GM21786 (cell line): ENCODE measurements at regions not wholly inside any gene's neighbourhood (a gene's known extent, or its start where the extent isn't known, plus 50 kb on each side); places are given as distances from the start of the nearest gene placed in this dataset.
"Not testable (repeated sequence)": the region's sequence is repeated elsewhere in the genome, so short reads cannot be mapped to it uniquely, and the experiment has no call there.

ENCODE experiments used
- ATAC-seq: cut with Tn5 transposase; IDR thresholded peaks from one replicate; pipeline ENCODE4 v1.9.1; 2021; ENCODE audit not compliant: unreplicated experiment

- ATAC-seq = no peak
Observed at GRCh38 chr7:84738583-84739150, 448.2 kb downstream of the SEMA3D start.

- ATAC-seq = no peak
Observed at GRCh38 chr7:84735677-84736076, 451.2 kb downstream of the SEMA3D start.

- ATAC-seq = no peak
Observed at GRCh38 chr7:84735011-84735410, 451.8 kb downstream of the SEMA3D start.

GRCh38 chr7:84733976-84734375, 452.9 kb downstream of the SEMA3D start:
- ATAC-seq = not testable (repeated sequence)

GRCh38 chr7:84730864-84731263, 456.0 kb downstream of the SEMA3D start:
- not testable (repeated sequence) for ATAC-seq

- no peak for ATAC-seq
Observed at GRCh38 chr7:84729284-84729683, 457.6 kb downstream of the SEMA3D start.

- ATAC-seq = no peak
Observed at GRCh38 chr7:84722734-84723133, 464.1 kb downstream of the SEMA3D start.

- ATAC-seq = no peak
Observed at GRCh38 chr7:84722086-84722485, 464.8 kb downstream of the SEMA3D start.

- ATAC-seq = no peak
Observed at GRCh38 chr7:84720456-84721097, 466.3 kb downstream of the SEMA3D start.

- ATAC-seq = no peak
Observed at GRCh38 chr7:84714765-84715164, 472.1 kb downstream of the SEMA3D start.

GRCh38 chr7:84712374-84713121, 474.3 kb downstream of the SEMA3D start:
- no peak for ATAC-seq

GRCh38 chr7:84710538-84710937, 476.3 kb downstream of the SEMA3D start:
- not testable (repeated sequence) for ATAC-seq

GRCh38 chr7:84705706-84706105, 481.1 kb downstream of the SEMA3D start:
- ATAC-seq = no peak

- ATAC-seq = no peak
Observed at GRCh38 chr7:84705079-84705478, 481.8 kb downstream of the SEMA3D start.

GRCh38 chr7:84704380-84704779, 482.5 kb downstream of the SEMA3D start:
- ATAC-seq = no peak

GRCh38 chr7:84701524-84702306, 485.1 kb downstream of the SEMA3D start:
- no peak for ATAC-seq

- ATAC-seq = no peak
Observed at GRCh38 chr7:84700563-84701370, 486.1 kb downstream of the SEMA3D start.

GRCh38 chr7:84697506-84697905, 489.4 kb downstream of the SEMA3D start:
- ATAC-seq = no peak

GRCh38 chr7:84693483-84693882, 493.4 kb downstream of the SEMA3D start:
- ATAC-seq = no peak

GRCh38 chr7:84688671-84689070, 494.1 kb upstream of the SEMA3A start:
- ATAC-seq = no peak

GRCh38 chr7:84686373-84686772, 491.8 kb upstream of the SEMA3A start:
- ATAC-seq = no peak
